A549 (cell line): ENCODE measurements at regions not wholly inside any gene's neighbourhood (a gene's known extent, or its start where the extent isn't known, plus 50 kb on each side); places are given as distances from the start of the nearest gene placed in this dataset.

Source experiments
- ATAC-seq, 2 experiments: fragments of 200-7000 bp in 1 of 2; fragments of >200 bp in 1 of 2; cut with Nextera tagmentation in 1 of 2; cut with Tn5 transposase in 1 of 2; 3 replicates each; pipeline versions ENCODE4 v1.8.0 to v1.9.1; 2018 to 2020; ENCODE audit warnings: mild to moderate bottlenecking in 1 of 2, moderate library complexity in 1 of 2
- CTCF ChIA-PET: fragments of 300-600 bp; sonication (Branson Sonifier 250); formaldehyde crosslinking; extraction: SDS; loops from one replicate; lab custom pipeline; 2021; ENCODE audit warnings: antibody characterized with exemption, inconsistent platforms; lab: Yijun Ruan, JAX
- POLR2A ChIA-PET: fragments of 350-600 bp; formaldehyde crosslinking; extraction: SDS; loops from one replicate; lab custom pipeline; 2021; ENCODE audit warnings: antibody characterized with exemption, inconsistent platforms; lab: Yijun Ruan, JAX
- DNase-seq, 2 experiments: peaks; one replicate each; pipeline versions ENCODE4 v3.0.0 to v3.0.0-alpha.2; 2011 to 2016; ENCODE audit warnings: low read depth in 1 of 2, low spot score in 1 of 2
- FAIRE-seq: peaks from 2 replicates; lab custom pipeline; 2011; peaks lifted over from hg19 to GRCh38; lab: Jason Lieb, UNC
- H3K27ac ChIP-seq, 2 experiments: fragments of >200 bp; sonication (Bioruptor Twin); formaldehyde crosslinking; 3 replicates each; pipeline ENCODE4 v1.5.1; 2016 to 2017
- H3K4me1 ChIP-seq: fragments of >200 bp; sonication (Bioruptor Twin); formaldehyde crosslinking; 3 replicates; pipeline ENCODE4 v1.6.1; 2016
- H3K4me2 ChIP-seq: fragments of >200 bp; sonication (Bioruptor Twin); formaldehyde crosslinking; 3 replicates; pipeline ENCODE4 v1.6.1; 2016
- H3K4me3 ChIP-seq: fragments of >200 bp; sonication (Bioruptor Twin); formaldehyde crosslinking; 3 replicates; pipeline ENCODE4 v1.5.1; 2016
- H3K9me3 ChIP-seq: fragments of >200 bp; sonication (Bioruptor Twin); formaldehyde crosslinking; 3 replicates; pipeline ENCODE4 v1.6.1; 2016
- CBX2 ChIP-seq: fragments of 200-600 bp; sonication (generic); IDR thresholded peaks from 2 replicates; pipeline ENCODE4 v1.6.1; 2016; ENCODE audit warnings: low read depth, mild to moderate bottlenecking, borderline replicate concordance
- CTCF ChIP-seq: fragments of >200 bp; sonication (Bioruptor Twin); formaldehyde crosslinking; IDR thresholded peaks from 3 replicates; pipeline ENCODE4 v1.5.1; 2016
- EHF ChIP-seq: fragments of 250-450 bp; sonication (Bioruptor Pico); IDR thresholded peaks from 2 replicates; pipeline ENCODE4 v1.5.0; 2020; ENCODE audit warnings: mild to moderate bottlenecking
- EHMT2 ChIP-seq: fragments of 200-600 bp; sonication (generic); IDR thresholded peaks from 2 replicates; pipeline ENCODE4 v1.6.1; 2016; ENCODE audit warnings: antibody characterized with exemption, low read depth, mild to moderate bottlenecking, moderate library complexity
- EP300 ChIP-seq, 2 experiments: fragments of >200 bp; sonication (Bioruptor Twin); formaldehyde crosslinking; IDR thresholded peaks; 2 replicates in 1 of 2; 3 replicates in 1 of 2; pipeline ENCODE4 v1.6.1; 2016 to 2017
- FOXS1 ChIP-seq: fragments of 250-450 bp; sonication (Bioruptor Pico); IDR thresholded peaks from 2 replicates; pipeline ENCODE4 v1.5.0; 2020; ENCODE audit warnings: mild to moderate bottlenecking, moderate library complexity
- HOXB13 ChIP-seq: fragments of 250-450 bp; sonication (Bioruptor Pico); IDR thresholded peaks from 2 replicates; pipeline ENCODE4 v1.5.0; 2020; ENCODE audit warnings: low read depth, mild to moderate bottlenecking, moderate library complexity
- KDM1A ChIP-seq: fragments of 200-600 bp; sonication (generic); IDR thresholded peaks from 2 replicates; pipeline ENCODE4 v1.6.1; 2016; ENCODE audit warnings: low read depth, mild to moderate bottlenecking
- NFE2L2 ChIP-seq: fragments of 150-350 bp; conservative IDR thresholded peaks from 2 replicates; pipeline ENCODE4 v1.6.1; 2014; ENCODE audit warnings: low read length
- POLR2AphosphoS2 ChIP-seq: conservative IDR thresholded peaks from 2 replicates; pipeline ENCODE4 v1.6.1; 2012; ENCODE audit warnings: low read length, improper control_type of control experiment, inconsistent platforms
- RARB ChIP-seq: fragments of 250-450 bp; sonication (Bioruptor Pico); IDR thresholded peaks from 2 replicates; pipeline ENCODE4 v1.8.0; 2021; ENCODE audit warnings: mild to moderate bottlenecking, moderate library complexity
- REST ChIP-seq: fragments of 200-600 bp; sonication (generic); IDR thresholded peaks from 2 replicates; pipeline ENCODE4 v1.6.1; 2016; ENCODE audit warnings: antibody characterized with exemption, mild to moderate bottlenecking, moderate library complexity
- RNF2 ChIP-seq: fragments of 200-600 bp; sonication (generic); IDR thresholded peaks from 2 replicates; pipeline ENCODE4 v1.6.1; 2016; ENCODE audit warnings: low read depth, mild to moderate bottlenecking, antibody characterized with exemption, moderate library complexity, borderline replicate concordance
- SMC3 ChIP-seq: fragments of >200 bp; sonication (Bioruptor Twin); formaldehyde crosslinking; IDR thresholded peaks from 3 replicates; pipeline ENCODE4 v1.6.1; 2018; ENCODE audit warnings: inconsistent platforms
- TP53 ChIP-seq: fragments of 250-450 bp; sonication (Bioruptor Pico); IDR thresholded peaks from 2 replicates; pipeline ENCODE4 v1.5.0; 2021; ENCODE audit warnings: mild to moderate bottlenecking, moderate library complexity
- WGBS: methylation state at CpG from one replicate; pipeline ENCODE4 v1.1.6; 2017; ENCODE audit errors: missing lambda C conversion rate; 5-methylcytosine and 5-hydroxymethylcytosine counted together
- TF ChIP-seq, protein P1 (sequence below): fragments of 450-650 bp; IDR thresholded peaks from 2 replicates; pipeline ENCODE4 v1.6.1; 2014; ENCODE audit warnings: antibody characterized with exemption
- TF ChIP-seq, protein P2 (sequence below): fragments of 250-450 bp; sonication (Bioruptor Pico); IDR thresholded peaks from 2 replicates; pipeline ENCODE4 v1.5.0; 2021; ENCODE audit warnings: mild to moderate bottlenecking, moderate library complexity, borderline replicate concordance

DNA sequence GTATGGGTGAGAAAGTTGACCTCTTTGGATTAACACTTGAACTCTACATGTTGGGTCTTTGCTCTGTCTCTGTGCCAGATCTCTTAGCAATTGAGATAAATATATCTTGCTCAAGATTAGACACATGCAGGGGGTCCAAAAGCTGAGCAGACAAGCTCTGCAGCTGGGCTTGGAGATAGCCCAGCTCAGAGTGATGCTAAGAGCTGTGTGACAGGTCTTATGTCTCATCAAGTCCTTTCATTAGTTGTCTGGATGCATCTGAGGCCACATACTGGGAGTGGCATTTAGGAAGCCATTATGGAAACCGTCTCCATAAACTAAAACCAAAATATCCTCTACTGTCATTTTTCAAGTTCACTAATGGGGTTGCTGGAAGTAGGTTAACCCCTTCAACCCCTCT lies 289.4 kb upstream of the DUSP10 start (continued):
- TF ChIP-seq RARB (CRISPR knock-in tag) = no peak

DNA sequence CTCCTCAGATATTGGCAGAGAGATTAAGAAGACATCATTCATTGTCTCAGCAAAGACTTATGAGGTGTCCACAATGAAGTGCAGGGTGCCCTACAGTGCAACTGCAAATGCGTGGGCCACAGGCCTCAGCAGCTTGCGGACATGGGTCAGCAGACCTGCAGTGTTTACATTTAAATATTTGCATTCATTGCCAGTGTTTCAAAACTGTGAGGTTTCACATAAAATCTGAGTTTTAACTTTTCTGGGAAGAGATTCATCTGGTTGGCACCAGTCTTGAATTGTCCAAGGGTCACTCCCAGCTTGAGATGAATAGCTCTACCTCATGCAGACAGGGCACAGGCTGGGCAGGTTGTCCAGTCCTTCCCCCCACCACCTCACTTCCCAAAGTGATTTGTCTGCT lies 286.8 kb upstream of the DUSP10 start:
- Histone ChIP-seq H3K4me1 (no peaks in the 10 kb centered on the region), H3K4me2 (no peak overlapping the region), H3K27ac (no peak overlapping the region), H3K9me3 (no peaks in the 10 kb centered on the region), H3K4me3 (no peak overlapping the region)
- ChIA-PET POLR2A (no interaction called here), CTCF (interaction anchor here (1.3 to 1.4 kb wide), 2 partner anchors 12 to 19 kb away, joined by 3 read pairs; no protein-coding TSS in a partner anchor)
- DNase-seq (no peak), ATAC-seq (no peak), FAIRE-seq (no peak)
- 50% methylated on average over 2 of the region's 2 CpGs for WGBS
- TF ChIP-seq POLR2AphosphoS2 (no peak), EHF (CRISPR knock-in tag) (no peak), REST (no peak), NFE2L2 (no peak), SMC3 (no peak), FOXS1 (CRISPR knock-in tag) (no peak), RNF2 (no peak), EHMT2 (no peak), CBX2 (no peak)

DNA sequence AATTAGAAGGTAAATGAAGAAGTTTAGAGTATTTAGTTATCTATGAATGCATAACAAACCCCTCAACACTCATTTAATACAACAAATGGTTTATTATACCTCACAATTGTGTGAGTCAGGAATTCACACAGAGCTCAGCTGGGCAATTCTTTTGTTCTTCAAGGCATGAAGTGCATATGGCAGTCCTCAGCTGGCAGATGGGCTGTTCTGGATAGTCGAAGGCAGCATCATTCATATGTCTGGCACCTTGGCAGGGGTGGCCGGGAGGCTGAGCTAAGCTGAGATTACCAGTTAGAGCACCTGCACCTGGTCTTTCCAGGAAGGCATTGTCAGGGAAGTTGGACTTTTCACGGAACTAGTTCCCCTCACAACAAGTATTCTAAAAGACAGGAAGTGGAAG lies 286.2 kb upstream of the DUSP10 start:
- Histone ChIP-seq H3K4me3 (no peak overlapping the region), H3K4me2 (no peak overlapping the region), H3K4me1 (no peaks in the 10 kb centered on the region), H3K27ac (no peak overlapping the region), H3K9me3 (no peaks in the 10 kb centered on the region)
- ChIA-PET POLR2A (no interaction called here), CTCF (interaction anchor here (1.2 to 1.4 kb wide), 3 partner anchors 12 to 19 kb away, joined by 3 read pairs; no protein-coding TSS in a partner anchor)
- DNase-seq (no peak), ATAC-seq (no peak), FAIRE-seq (no peak)
- TF ChIP-seq CBX2 = no peak
- TF ChIP-seq REST = no peak
- TF ChIP-seq, protein P1, sequence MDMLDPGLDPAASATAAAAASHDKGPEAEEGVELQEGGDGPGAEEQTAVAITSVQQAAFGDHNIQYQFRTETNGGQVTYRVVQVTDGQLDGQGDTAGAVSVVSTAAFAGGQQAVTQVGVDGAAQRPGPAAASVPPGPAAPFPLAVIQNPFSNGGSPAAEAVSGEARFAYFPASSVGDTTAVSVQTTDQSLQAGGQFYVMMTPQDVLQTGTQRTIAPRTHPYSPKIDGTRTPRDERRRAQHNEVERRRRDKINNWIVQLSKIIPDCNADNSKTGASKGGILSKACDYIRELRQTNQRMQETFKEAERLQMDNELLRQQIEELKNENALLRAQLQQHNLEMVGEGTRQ = no peak
- no peak for TF ChIP-seq RNF2
- no peak for TF ChIP-seq SMC3
- TF ChIP-seq, protein P2, sequence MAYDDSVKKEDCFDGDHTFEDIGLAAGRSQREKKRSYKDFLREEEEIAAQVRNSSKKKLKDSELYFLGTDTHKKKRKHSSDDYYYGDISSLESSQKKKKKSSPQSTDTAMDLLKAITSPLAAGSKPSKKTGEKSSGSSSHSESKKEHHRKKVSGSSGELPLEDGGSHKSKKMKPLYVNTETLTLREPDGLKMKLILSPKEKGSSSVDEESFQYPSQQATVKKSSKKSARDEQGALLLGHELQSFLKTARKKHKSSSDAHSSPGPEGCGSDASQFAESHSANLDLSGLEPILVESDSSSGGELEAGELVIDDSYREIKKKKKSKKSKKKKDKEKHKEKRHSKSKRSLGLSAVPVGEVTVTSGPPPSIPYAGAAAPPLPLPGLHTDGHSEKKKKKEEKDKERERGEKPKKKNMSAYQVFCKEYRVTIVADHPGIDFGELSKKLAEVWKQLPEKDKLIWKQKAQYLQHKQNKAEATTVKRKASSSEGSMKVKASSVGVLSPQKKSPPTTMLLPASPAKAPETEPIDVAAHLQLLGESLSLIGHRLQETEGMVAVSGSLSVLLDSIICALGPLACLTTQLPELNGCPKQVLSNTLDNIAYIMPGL (CRISPR knock-in tag) = no peak
- no peak for TF ChIP-seq FOXS1 (CRISPR knock-in tag)
- no peak for TF ChIP-seq KDM1A
- TF ChIP-seq CTCF = no peak
- TF ChIP-seq EP300 (IDR thresholded peaks at IDR 0.05) = no peak
- no peak for TF ChIP-seq HOXB13 (CRISPR knock-in tag)
- no peak for TF ChIP-seq TP53 (CRISPR knock-in tag)
- 37% methylated on average over 3 of the region's 3 CpGs for WGBS
